Left renal pelvis (tissue), 4 donors: ENCODE measurements at regions not wholly inside any gene's neighbourhood (a gene's known extent, or its start where the extent isn't known, plus 50 kb on each side); places are given as distances from the start of the nearest gene placed in this dataset.

Experiments
- DNase-seq, 4 donors: peaks; one replicate each; pipeline ENCODE4 v3.0.0-alpha.2; 2013; ENCODE audit warnings: low read depth in 4 of 4, low spot score in 3 of 4

DNA sequence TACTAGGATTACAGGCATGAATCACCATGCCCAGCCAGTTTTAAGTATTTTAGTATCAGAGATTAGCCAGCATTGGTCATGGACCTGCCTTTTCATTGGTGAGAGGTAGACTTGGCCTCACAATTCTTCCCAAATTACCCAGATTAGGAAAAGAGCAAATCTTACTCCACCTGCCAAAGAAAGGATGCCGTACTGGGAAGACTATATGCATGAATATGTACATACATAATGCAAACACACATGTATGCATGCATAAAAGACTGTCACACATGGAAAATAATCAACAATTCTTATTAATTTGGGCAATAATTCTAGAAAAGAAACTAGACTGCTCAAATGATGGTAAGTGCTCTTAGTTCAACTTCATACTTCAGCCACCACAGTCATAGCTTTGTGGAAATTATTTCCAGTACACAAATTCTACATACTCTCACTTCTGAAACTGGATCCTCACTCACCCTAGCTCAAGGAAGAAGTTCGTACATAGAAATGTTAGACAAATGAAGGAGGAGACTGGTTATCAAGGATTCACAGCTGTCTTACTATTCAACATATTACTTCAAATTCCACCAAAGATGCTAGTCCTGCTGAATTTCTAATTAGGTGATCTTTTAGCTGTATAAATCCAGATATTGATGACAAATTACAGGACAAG lies 73.7 kb downstream of the MINAR2 start:
- no peak for DNase-seq

DNA sequence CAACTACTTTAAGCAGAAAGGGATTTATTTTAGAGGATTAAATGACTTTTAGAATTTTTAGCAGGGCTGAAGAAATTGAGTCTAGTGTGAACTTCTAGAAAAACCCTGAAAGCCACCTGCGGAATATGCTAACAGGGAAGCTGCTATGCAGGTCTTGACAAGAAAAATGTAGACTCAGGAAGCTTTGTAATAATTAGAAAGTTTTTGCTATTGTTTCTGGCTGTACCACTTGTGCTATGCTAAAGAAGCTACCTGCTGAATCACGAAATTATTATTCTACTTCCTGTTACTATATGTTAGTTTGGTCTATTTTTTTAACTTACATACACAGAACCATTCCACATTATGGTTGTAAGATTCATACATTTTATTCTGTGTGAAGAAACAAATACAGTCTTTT lies 74.0 kb upstream of the CHSY3 start:
- no peak for DNase-seq

GRCh38 chr5:129836321-129836720 lies 67.9 kb upstream of the CHSY3 start:
- DNase-seq = no peak

GRCh38 chr5:129844764-129845163 lies 59.5 kb upstream of the CHSY3 start:
- DNase-seq = no peak

GRCh38 chr5:129852747-129853352 lies 51.4 kb upstream of the CHSY3 start:
- DNase-seq = peak; percentile 18 to 51 (median 30)

- DNase-seq = no peak
Observed at GRCh38 chr5:129853588-129853987, 50.7 kb upstream of the CHSY3 start.
